Lower lobe of right lung (tissue), 2 donors: ENCODE measurements at regions not wholly inside any gene's neighbourhood (a gene's known extent, or its start where the extent isn't known, plus 50 kb on each side); places are given as distances from the start of the nearest gene placed in this dataset.

Experiments used
- ATAC-seq, 2 donors: fragments of 200-7000 bp; cut with Tn5 transposase; one replicate each; pipeline ENCODE4 v1.9.1; 2020 to 2022; ENCODE audit warnings: mild to moderate bottlenecking in 2 of 2, moderate library complexity in 2 of 2
- DNase-seq: peaks from one replicate; pipeline ENCODE4 v3.0.0-alpha.2; 2020
- H3K27ac ChIP-seq: fragments of 200-600 bp; one replicate; pipeline ENCODE4 v1.8.0; 2022
- H3K27me3 ChIP-seq: fragments of 200-600 bp; one replicate; pipeline ENCODE4 v1.8.0; 2022; ENCODE audit warnings: low read depth
- H3K36me3 ChIP-seq: fragments of 200-600 bp; one replicate; pipeline ENCODE4 v1.8.0; 2022; ENCODE audit warnings: mild to moderate bottlenecking
- H3K4me1 ChIP-seq: fragments of 200-600 bp; one replicate; pipeline ENCODE4 v1.8.0; 2022
- H3K4me3 ChIP-seq: fragments of 200-600 bp; one replicate; pipeline ENCODE4 v1.8.0; 2022; ENCODE audit warnings: mild to moderate bottlenecking
- H3K9me3 ChIP-seq: fragments of 200-600 bp; one replicate; pipeline ENCODE4 v1.8.0; 2022
- intact Hi-C: fragments of 100-400 bp; cut with DNase I; formaldehyde crosslinking; loops from one replicate; pipeline ENCODE4 v1.11.0; 2022
- TF ChIP-seq, protein P1 (sequence below): fragments of 200-600 bp; IDR thresholded peaks from one replicate; pipeline ENCODE4 v1.8.0; 2022; ENCODE audit warnings: antibody characterized with exemption, mild to moderate bottlenecking
- donor health status: DM: no; HTN: yes; CAD: no; lungs with severe emphysema.

DNA sequence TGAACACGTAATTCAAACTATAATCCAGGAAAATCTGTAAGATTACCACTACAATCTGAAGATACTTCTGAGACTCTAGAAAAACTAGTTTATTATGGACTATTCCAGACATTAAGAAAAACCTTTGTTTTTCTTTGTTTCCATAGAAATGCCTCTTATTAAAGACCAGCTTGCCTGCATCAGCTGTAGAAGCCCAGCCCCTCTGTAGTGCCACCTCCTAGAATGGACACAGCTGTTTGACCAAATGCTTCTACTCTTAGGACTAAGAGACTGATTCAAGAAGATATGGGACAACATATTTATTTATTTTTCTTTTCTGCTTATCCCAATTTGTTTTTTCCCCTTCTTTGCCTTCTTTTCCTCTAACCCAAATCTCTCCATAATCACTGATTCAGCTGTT is 93.8 kb downstream of the CXCL12 start:
- Histone ChIP-seq H3K4me1 (peaks cover 25% of the 10 kb centered on the region), H3K4me3 (no peak overlapping the region), H3K27ac (no peak overlapping the region), H3K27me3 (no peaks in the 10 kb centered on the region), H3K36me3 (no peaks in the 10 kb centered on the region), H3K9me3 (no peaks in the 10 kb centered on the region)
- intact Hi-C loops: no loop called here
- TF ChIP-seq, protein P1, sequence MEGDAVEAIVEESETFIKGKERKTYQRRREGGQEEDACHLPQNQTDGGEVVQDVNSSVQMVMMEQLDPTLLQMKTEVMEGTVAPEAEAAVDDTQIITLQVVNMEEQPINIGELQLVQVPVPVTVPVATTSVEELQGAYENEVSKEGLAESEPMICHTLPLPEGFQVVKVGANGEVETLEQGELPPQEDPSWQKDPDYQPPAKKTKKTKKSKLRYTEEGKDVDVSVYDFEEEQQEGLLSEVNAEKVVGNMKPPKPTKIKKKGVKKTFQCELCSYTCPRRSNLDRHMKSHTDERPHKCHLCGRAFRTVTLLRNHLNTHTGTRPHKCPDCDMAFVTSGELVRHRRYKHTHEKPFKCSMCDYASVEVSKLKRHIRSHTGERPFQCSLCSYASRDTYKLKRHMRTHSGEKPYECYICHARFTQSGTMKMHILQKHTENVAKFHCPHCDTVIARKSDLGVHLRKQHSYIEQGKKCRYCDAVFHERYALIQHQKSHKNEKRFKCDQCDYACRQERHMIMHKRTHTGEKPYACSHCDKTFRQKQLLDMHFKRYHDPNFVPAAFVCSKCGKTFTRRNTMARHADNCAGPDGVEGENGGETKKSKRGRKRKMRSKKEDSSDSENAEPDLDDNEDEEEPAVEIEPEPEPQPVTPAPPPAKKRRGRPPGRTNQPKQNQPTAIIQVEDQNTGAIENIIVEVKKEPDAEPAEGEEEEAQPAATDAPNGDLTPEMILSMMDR: no peak
- no peak for ATAC-seq
- no peak for DNase-seq

DNA sequence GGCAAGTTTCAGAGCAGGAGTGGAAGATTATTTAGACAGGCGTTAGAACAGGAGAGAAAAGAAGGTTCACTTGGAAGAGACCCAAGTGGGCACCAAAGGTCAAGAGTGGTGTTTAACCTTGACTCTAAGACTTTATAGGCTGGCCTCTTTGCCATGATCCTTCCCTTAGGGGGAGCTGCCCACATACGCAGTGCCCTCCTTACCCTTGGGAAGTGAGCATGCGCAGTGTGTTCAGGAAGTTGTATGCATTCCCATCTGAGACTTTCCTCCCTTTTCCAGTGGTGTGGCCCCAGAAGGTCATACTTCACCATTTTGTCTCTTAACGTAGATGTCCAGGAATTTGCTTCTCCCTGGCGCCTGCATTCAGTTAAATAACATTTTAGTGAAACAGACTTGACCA is 95.8 kb downstream of the CXCL12 start:
- ATAC-seq (no peak), DNase-seq (no peak)
- TF ChIP-seq, protein P1: no peak
- H3K27me3 ChIP-seq: no peaks in the 10 kb centered on the region
- H3K4me1 ChIP-seq: peaks cover 18% of the 10 kb centered on the region
- H3K27ac ChIP-seq: no peak overlapping the region
- no peak overlapping the region for H3K4me3 ChIP-seq
- H3K36me3 ChIP-seq: no peaks in the 10 kb centered on the region
- H3K9me3 ChIP-seq: no peaks in the 10 kb centered on the region
- intact Hi-C loops: no loop called here

DNA sequence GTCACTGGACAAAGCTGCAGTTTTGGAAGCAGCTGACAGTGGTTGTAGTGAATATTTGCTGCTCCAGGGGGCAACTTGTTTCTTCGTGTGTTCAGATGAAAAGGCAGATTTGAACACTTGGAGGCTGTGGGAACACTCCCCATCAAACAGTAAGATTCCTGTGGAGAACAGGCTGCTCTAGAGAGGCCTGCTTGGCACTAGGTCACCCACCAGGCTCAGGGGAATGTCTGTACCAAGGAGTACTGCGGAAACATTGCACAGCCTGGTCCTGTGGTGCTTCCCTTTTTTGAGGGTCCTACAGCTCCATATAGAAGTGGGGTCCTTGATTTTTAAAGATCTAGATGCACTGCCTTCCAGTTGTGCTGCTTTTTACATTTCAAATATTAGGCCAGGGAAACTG is 97.5 kb downstream of the CXCL12 start:
- intact Hi-C loops: no loop called here
- Histone ChIP-seq H3K9me3 (no peaks in the 10 kb centered on the region), H3K4me1 (peaks cover 8% of the 10 kb centered on the region), H3K27ac (peak overlapping the region; percentile 16), H3K27me3 (no peaks in the 10 kb centered on the region), H3K4me3 (no peak overlapping the region), H3K36me3 (no peaks in the 10 kb centered on the region)
- TF ChIP-seq, protein P1: no peak
- DNase-seq (no peak), ATAC-seq (no peak)

DNA sequence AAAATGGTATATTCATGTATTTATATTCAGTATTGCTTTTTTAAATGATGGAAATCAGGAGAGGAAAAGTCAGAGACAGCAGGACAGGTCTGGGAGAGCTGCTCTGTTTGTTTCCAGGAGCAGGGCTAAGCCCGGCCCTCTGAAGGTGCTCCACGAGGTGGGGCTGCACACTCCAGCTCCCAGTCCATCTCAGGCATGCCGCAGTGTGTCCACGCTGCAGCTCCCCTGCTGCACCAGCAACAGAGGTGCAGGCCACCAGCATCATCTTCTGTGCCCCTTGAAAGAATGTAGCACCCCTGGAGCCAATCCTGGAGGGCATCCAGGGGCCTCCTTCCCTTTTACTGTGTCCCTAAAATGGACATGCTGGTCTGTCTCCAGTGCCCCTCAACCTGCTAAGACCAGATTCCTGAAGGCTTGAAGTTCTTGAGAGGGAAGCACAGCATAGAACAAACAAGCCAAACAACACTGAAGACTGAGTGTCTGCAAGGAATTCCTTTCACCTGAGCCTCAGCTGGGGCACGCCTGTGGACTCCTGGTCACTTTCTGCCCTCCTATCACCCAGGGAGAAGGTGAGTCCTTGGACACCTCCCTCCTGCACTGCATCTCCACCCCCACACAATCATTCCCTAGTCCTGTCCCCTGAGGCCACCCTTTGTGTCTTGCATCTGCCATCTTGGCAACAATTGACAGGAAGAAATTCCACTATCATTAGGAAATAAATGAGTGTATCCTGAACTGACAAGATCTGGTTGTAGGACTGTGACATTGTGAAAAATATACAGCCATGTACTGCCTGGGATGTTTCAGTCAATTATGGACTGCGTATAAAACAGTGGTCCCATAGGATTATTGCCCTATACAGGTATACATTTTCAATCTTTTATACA is 100.5 kb downstream of the CXCL12 start:
- Histone ChIP-seq H3K27me3 (no peaks in the 10 kb centered on the region), H3K9me3 (no peaks in the 10 kb centered on the region), H3K4me1 (peaks cover 4% of the 10 kb centered on the region), H3K27ac (no peak overlapping the region), H3K4me3 (no peak overlapping the region), H3K36me3 (no peaks in the 10 kb centered on the region)
- DNase-seq (no peak), ATAC-seq (peak; percentile 81 to 87)
- intact Hi-C loops: no loop called here
- TF ChIP-seq, protein P1: peak; percentile 13

DNA sequence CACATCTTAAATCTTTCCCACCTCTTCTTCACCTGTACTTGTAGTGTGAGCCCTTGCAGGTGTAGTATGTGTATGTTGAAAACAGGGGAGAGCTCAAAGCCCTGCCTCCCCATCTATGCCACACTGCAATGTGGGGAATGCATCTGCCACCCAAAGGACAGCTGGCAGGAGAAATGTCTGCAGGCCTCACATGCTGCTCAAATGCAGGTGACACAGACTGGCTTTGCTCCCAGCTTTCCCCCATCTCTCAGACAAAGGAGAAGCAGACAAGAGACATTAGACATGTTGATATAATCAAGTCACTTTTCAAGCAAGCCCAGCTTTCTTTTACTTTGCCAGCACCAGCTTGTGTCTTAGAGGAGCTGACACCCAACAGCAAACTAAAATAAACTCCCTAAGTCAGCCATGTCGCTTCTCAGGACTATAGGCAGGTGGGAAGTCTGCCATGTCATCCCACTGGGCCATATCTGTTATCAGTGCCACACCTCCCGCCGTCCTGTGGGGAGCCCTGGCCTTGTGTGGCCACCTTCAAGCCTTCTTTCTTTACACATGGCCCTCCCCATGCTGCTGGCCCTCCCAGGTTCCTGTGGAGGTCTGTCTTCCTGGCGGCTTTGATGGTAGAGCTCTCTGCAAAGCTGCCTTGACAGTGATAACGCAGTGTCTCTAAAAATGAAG is 102.1 kb downstream of the CXCL12 start:
- DNase-seq (no peak), ATAC-seq (no peak)
- intact Hi-C loops: no loop called here
- H3K4me3 ChIP-seq: no peak overlapping the region
- no peaks in the 10 kb centered on the region for H3K9me3 ChIP-seq
- no peaks in the 10 kb centered on the region for H3K27me3 ChIP-seq
- H3K36me3 ChIP-seq: no peaks in the 10 kb centered on the region
- H3K27ac ChIP-seq: no peak overlapping the region
- TF ChIP-seq, protein P1: no peak
- H3K4me1 ChIP-seq: peaks cover 4% of the 10 kb centered on the region
